Brain microvascular endothelial cell (primary cell): ENCODE measurements at regions not wholly inside any gene's neighbourhood (a gene's known extent, or its start where the extent isn't known, plus 50 kb on each side); places are given as distances from the start of the nearest gene placed in this dataset.
A peak's percentile ranks its signal among the peaks of the same experiment; 100 is the strongest.
"Not testable (repeated sequence)": the region's sequence is repeated elsewhere in the genome, so short reads cannot be mapped to it uniquely, and the experiment has no call there.

Source experiments
- DNase-seq: peaks from one replicate; pipeline ENCODE4 v3.0.0-alpha.2; 2020
- H3K27ac ChIP-seq: fragments of 250-450 bp; sonication (Bioruptor Pico); 2 replicates; pipeline ENCODE4 v1.5.1; 2020; ENCODE audit warnings: mild to moderate bottlenecking, moderate library complexity
- H3K27me3 ChIP-seq: fragments of 250-450 bp; sonication (Bioruptor Pico); replicated peaks from 2 replicates; pipeline ENCODE4 v1.5.1; 2020; ENCODE audit warnings: mild to moderate bottlenecking
- H3K36me3 ChIP-seq: fragments of 250-450 bp; sonication (Bioruptor Pico); replicated peaks from 2 replicates; pipeline ENCODE4 v1.5.1; 2020; ENCODE audit warnings: mild to moderate bottlenecking
- H3K4me3 ChIP-seq: 2 replicates; pipeline ENCODE4 v1.5.1; 2011; ENCODE audit warnings: low read depth, mild to moderate bottlenecking, control low read depth, low read length, moderate library complexity
- CTCF ChIP-seq: IDR thresholded peaks from 2 replicates; pipeline ENCODE4 v1.5.1; 2011; ENCODE audit warnings: low read depth, mild to moderate bottlenecking, moderate library complexity, low read length, control low read depth, inconsistent platforms; ENCODE audit errors: missing control alignments
- in situ Hi-C: cut with HindIII; loops from 2 replicates; pipeline ENCODE4 v1.10.0; 2017; ENCODE audit warnings: low sequenced_read_pairs, low pct_ligation_motif_present

- Histone ChIP-seq H3K4me3 (no peak overlapping the region), H3K27me3 (no peaks in the 10 kb centered on the region), H3K27ac (no peak overlapping the region), H3K36me3 (no peaks in the 10 kb centered on the region)
- peak; percentile 18 for DNase-seq
- in situ Hi-C loops = no loop called here
- TF ChIP-seq CTCF = no peak
These were observed 419.7 kb downstream of the CHSY3 start for GRCh38 chr5:130323804-130324454.

GRCh38 chr5:130321931-130322330 is 417.7 kb downstream of the CHSY3 start:
- DNase-seq = no peak
- H3K4me3 ChIP-seq = no peak overlapping the region
- no peak overlapping the region for H3K27ac ChIP-seq
- H3K27me3 ChIP-seq = no peaks in the 10 kb centered on the region
- TF ChIP-seq CTCF = no peak
- H3K36me3 ChIP-seq = no peaks in the 10 kb centered on the region
- in situ Hi-C loops = no loop called here

- no peak overlapping the region for H3K27ac ChIP-seq
- no peak for DNase-seq
- H3K4me3 ChIP-seq = no peak overlapping the region
- in situ Hi-C loops = no loop called here
- H3K36me3 ChIP-seq = no peaks in the 10 kb centered on the region
- no peak for TF ChIP-seq CTCF
- no peaks in the 10 kb centered on the region for H3K27me3 ChIP-seq
These were observed 412.9 kb downstream of the CHSY3 start for GRCh38 chr5:130316971-130317680.

- no peak overlapping the region for H3K27ac ChIP-seq
- no peak for DNase-seq
- no peaks in the 10 kb centered on the region for H3K27me3 ChIP-seq
- H3K36me3 ChIP-seq = no peaks in the 10 kb centered on the region
- in situ Hi-C loops = no loop called here
- no peak overlapping the region for H3K4me3 ChIP-seq
- TF ChIP-seq CTCF = no peak
These were observed 391.0 kb downstream of the CHSY3 start for GRCh38 chr5:130295235-130295634.

- in situ Hi-C loops, H3K4me3 ChIP-seq, H3K36me3 ChIP-seq, H3K27me3 ChIP-seq, DNase-seq, H3K27ac ChIP-seq: not testable (repeated sequence)
These were observed 390.5 kb downstream of the CHSY3 start for GRCh38 chr5:130294798-130295197.

- Histone ChIP-seq H3K4me3 (no peak overlapping the region), H3K36me3 (no peaks in the 10 kb centered on the region), H3K27ac (no peak overlapping the region), H3K27me3 (no peaks in the 10 kb centered on the region)
- DNase-seq = no peak
- no peak for TF ChIP-seq CTCF
- in situ Hi-C loops = no loop called here
These were observed 386.0 kb downstream of the CHSY3 start for GRCh38 chr5:130290219-130290618.
